GM21528 (cell line): ENCODE measurements at regions not wholly inside any gene's neighbourhood (a gene's known extent, or its start where the extent isn't known, plus 50 kb on each side); places are given as distances from the start of the nearest gene placed in this dataset.

Source experiments
- ATAC-seq: cut with Tn5 transposase; IDR thresholded peaks from one replicate; pipeline ENCODE4 v1.9.1; 2021; ENCODE audit warnings: mild to moderate bottlenecking, moderate library complexity; ENCODE audit not compliant: unreplicated experiment, low FRiP score

- no peak for ATAC-seq
These were observed 259.2 kb downstream of the EMP1 start for GRCh38 chr12:13455778-13456144.

DNA sequence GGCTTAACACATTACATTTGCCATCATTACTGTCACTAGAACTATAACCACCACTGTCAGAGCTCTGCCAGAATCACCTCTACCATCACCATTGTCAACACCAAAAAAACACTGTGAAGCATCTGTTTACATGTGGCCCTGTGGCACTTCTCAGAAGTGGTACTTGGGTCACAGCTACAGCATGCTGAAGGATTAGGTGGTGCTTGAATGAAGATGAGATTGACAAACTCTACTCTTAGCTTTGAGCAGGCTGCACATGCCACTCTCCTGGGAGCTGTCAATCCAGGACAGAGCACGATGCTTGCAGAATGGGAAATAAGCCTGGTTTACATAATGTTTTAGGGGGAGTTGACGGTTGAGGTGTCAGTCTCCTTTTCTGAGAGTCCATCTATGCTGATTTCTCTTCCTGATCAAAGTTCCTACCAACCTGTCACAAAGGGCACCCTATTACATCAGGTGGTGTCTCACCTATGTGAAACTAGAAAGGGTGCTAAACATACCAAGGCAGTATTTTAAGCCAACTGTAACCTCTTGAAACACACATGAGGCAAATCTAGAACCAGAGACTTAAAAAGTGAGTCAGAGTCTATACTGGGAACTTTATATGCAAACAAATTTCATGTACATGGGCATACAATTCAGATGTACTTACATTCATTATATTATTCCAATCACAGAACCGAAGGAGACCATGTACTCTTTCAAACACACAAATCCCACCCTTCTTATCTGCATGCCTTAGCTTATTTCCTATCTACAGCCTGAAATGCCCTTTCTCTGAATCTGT, 258.7 kb downstream of the EMP1 start:
- ATAC-seq = no peak

- ATAC-seq = no peak
These were observed 256.5 kb downstream of the EMP1 start for GRCh38 chr12:13452955-13453570.

DNA sequence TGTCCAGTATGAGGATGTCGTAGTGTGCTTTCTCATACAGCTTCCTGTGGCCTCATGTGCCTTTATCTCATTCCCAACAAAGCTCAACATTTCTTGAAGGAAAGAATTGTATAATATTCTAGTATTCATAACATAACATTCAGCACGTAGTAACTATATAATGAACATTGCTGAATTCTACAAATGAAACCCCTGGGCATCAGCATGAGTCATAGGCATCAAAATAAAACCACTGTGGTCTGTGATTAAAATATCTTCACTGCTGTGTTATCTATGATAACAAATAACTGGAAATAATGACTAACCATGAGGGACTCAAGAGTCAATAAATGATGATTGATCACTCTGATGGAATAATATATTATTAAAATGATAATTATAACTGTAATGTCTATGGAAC, 255.2 kb downstream of the EMP1 start:
- ATAC-seq = no peak

DNA sequence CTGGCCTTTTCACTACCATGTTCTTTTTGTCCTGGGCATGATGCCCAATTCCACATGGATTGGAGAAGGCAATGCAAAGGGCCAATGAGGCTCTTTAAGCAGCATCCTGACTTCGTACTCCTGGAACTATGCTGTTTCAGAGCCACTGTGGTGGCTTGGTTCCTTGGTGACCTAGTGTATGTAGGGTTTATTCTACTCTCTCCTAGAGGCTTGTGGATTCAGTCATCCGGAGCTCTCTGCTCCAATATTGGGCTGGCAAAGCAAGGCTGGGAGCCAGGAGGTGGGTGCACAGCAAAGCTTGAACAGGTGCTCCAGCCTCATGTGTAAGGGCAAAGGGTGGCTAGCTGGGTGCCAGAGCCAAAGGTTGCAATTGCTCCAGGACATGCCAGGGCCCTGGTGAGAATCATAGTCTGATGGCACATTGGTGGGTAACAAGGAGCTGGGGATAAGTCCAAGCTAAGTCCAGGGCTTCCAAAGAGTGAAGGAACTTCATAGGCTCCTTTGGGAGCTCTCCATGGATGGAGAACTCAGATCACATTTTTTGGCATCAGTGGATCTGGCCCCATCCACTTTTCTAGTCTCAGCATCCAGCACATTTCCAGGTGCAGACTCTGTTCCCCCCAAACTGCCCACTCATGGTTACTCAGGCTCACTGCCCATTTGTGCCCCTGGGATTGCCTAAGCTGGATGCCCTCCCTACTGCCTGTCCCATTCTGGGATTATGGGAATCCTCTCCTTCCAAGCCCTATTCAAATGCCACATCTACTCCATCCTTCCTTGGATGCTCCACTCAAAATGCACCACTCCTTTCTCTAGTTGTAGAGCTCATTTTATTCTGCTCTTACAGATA, 253.9 kb downstream of the EMP1 start:
- ATAC-seq = no peak

DNA sequence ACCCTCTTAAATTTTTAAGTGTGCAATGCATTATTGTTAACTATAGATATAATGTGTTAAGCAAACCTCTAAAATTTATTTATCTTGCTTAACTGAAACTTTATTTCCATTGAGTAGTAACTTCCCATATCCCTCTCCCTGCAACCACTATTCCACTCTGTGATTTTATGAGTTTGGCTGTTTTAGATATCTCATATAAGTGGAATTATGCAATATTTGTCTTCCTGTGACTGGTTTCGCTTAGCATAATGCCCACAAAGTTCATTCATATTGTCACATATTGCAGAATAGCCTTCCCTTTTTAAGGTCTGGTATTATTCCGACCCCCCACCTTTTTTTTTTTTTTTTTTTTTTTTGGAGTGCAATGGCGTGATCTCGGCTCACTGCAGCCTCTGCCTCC, 247.6 kb downstream of the EMP1 start:
- no peak for ATAC-seq

DNA sequence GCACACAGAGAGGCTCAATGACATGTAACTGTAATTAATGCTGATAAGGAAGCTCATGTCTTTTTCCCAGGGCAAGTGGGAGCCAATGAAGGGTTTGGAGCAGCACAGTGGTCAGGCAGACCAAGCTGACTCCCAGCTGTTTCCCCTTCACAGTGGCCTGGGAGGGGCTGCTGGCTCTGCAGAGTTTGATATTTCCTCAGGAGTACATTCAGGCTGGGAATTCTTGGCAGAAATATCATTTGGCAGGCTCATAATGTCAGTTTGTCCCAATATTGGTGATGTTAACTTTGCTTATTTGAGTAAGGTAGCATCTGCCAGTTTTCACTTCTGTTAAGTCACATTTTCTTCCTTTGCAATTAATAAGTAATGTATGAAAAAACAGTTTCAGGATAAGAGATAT, 247.0 kb downstream of the EMP1 start:
- no peak for ATAC-seq

GRCh38 chr12:13443028-13443427, 246.5 kb downstream of the EMP1 start:
- ATAC-seq = no peak

DNA sequence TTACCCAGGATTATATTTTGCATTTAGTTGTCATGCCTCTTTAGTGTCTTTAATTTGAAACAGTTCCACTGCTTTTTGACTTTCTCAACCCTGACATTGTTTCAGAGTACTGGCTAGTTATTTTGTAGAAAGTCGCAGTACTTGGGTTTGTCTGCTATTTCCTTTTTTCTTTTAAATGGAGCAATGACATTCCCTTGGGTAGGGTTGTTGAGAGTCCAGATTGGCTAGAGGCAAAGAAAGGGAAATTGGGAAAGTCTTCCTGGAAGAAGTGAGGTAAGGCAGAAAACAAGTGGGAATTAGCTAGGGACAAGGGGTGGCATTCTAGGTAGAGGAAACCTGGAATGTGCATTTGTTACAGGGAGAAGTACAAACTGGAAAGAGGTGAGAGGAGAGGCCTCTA, 245.9 kb downstream of the EMP1 start:
- no peak for ATAC-seq

DNA sequence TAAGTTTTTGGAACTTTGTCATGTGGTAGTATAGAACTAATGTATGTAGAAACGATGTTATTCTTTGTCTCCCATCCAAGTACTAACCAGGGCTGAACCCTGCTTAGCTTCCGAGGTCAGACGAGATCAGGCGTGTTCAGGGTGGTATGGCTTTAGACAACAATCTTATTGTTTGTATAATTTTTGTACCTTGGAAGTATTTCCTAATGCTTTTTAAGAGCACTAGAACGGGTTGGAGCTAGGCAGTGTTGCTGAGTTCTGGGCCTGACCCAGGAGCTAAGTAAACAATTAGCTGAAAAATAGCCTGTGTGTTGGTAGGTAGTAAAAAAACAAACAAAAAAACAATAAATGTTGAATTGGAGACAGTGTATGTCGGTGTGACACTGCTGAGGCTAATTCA, 244.3 kb downstream of the EMP1 start:
- no peak for ATAC-seq

DNA sequence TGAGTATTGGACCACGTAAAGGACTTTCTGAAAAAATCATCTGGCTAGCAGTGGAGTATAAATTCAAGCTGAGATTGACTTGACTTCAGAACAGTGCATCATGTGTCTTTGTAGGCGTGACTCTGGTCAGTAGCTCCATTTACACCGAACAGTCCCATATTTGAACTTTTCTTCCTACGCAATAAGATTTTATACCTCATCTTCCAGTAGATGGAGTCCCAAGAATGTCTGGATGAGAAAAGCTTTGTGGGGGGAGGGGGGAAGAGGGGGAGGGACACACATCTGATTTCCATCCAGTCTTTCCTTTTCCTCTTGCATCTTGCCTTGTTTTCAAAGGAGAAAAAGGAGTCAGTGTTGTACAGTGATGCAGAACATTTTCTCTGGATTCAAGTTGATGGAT, 241.0 kb downstream of the EMP1 start:
- no peak for ATAC-seq

- no peak for ATAC-seq
These were observed 240.3 kb downstream of the EMP1 start for GRCh38 chr12:13436696-13437391.

DNA sequence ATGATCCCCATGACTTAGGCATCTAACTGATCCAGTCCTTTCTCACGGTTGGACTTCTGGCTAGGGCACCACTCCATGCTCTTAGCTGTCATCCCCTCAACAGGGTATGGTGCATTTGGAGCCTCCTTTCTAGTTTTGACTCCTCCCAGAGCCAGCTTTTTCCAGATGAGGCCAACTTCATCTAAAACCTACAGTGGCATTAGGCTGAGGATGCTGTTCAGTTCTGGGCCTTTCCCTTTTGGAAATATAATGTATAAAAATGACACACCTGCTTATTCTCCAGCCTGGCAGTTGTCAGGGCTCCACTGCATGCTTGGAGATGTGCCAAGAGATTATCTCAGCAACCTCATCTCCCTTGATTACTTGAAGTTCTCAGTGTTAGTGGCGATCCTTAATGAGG, 239.7 kb downstream of the EMP1 start:
- no peak for ATAC-seq

DNA sequence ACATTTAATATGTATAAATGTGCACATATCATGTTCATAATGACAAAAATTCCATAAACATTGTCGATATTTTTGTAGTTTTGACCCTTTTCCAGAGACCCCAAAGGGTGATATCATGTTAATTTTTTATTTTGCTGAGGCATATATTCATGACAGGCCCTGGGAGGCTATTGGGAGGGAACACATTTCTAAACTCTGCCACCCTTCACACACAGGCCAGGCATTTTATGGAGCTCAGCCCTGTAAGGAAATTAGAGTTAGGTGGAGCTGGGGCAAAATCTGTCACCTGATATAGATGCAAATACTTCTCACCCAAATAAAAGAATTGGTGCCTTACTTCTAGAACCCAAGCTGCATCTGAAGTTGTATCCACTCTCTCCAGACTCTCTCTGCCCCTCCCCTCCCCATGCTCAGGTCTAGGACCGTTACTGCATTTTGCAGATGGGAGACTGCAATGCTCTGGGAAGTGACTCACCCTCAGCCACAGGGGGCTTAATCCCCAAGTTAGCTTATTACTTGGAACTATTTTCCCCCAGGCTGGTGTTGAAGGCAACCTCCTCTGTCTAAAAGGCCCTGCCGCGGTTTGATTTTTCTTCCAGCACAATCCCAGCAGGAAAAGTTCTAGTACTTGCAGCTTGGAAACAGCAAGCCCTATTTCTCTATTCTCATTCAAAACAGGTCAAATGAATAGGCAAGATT, 238.9 kb downstream of the EMP1 start:
- ATAC-seq = no peak

DNA sequence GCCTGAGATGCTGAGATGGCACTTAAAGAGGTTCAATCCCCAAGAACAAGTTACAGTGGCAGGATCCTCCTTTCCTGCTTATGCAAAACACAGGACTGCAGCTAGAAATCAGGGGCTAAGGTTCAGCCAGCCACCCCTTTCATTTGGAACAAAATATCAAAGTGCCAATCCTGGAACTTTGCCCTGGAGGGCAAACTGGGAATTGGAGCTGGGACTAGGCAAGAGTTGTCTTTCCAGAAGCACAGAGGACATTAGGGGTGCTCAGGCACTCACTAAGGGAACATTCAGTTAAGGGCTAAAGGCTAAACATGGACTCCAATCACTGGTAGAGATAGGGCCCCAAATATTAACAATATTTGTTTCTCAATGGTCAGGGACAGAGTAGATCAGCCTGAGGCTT, 237.2 kb downstream of the EMP1 start:
- ATAC-seq = no peak

GRCh38 chr12:13431041-13431440, 234.5 kb downstream of the EMP1 start:
- ATAC-seq = no peak

DNA sequence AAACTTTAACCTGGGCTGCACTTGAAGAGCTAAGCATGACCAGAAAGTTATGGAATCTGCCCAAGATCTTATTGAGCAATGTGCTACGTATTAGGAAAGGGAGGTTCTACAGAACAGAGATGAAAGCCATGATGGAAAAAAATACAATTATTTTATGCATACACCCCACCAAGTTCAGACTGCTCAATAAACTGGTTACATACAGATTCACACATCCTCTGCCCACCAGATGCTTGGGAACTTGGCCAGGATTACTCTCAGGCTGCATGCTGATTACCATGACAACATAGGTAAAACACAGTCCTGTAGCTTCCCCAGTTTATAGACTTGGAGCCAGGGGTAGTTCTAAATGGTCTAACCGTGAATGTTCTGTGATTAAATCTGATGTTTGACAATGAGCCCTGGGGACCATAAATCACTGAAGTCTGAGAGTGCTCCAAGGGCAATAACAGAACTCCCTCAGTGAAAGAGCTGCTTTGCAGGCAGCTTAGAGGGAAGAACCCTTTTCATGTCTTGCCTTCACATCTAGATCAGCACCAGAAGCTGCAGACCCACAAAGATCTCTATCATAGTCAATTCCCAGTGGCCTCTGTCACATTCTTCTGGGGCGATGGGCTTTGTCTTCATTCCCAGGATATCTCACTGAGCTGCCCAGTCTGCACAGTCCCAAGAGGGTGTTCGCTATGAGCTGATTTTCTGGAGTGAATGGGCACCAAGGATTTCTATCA, 232.2 kb downstream of the EMP1 start:
- ATAC-seq = no peak

DNA sequence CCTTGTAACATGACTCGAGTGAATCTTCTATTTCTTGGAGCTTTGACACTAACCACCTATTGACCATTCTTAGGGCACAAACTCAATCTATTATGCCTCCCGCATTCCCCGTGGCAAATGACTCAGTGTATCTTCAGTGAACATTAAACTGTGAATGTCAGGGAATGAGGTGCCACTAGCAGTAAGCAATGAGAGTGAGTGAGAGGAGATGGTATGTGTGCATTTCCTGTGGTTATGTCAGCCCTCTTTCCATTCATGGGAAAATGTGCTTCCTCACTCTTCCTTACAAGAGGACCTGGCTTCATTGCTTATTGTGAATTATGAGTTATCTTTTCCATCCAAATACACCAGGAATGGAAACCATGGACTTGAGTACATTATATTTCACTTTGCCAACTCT, 229.2 kb downstream of the EMP1 start:
- no peak for ATAC-seq

DNA sequence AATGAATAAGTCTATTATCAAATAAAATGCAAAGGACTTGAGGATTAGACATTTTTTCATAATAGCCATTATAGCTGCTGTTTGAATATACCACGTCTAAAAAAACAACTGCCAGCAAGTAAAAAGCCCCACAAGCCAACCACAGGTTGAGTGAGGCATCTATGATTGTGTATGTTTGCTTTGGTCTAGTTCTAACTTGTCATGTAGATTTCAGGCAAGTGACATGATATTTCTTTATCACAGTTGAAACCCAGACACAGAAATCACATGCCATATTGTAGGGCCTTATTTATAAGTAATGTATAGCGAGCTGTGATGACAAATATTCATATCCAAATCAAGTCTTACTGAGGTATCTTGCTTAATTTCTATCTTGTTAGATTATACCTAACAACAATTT, 225.8 kb downstream of the EMP1 start:
- no peak for ATAC-seq

DNA sequence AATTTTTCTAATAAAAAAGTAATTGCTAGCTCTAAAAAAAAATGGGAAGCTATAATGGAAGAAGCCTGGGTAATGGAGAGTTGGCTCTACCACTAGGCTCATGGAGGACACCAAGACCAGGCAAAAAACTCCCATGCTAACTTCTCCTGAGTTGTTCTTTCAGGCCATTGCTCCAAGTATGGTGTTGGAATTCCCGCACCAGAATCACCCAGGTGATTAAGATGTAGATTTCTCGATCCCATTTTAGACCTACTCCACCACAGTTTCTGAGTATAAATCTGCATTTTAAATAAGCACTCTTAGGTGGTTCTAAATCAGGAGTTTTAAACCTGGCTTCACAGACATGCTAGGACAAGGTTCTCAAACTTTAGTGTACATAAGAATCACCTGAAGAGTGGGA, 221.0 kb downstream of the EMP1 start:
- no peak for ATAC-seq
